NCI-H2196 treated with DMSO at 0.1 percent for 48 hours (cell line): ENCODE measurements at regions not wholly inside any gene's neighbourhood (a gene's known extent, or its start where the extent isn't known, plus 50 kb on each side); places are given as distances from the start of the nearest gene placed in this dataset.
"Not testable (repeated sequence)": the region's sequence is repeated elsewhere in the genome, so short reads cannot be mapped to it uniquely, and the experiment has no call there.

Experiments used
- DNase-seq: peaks from one replicate; lab custom pipeline; 2025; ENCODE audit not compliant: unreplicated experiment; lab: John Stamatoyannopoulos, UW

- DNase-seq, result no peak
Measured at GRCh38 chr1:209143916-209144315, 439.6 kb upstream of the CAMK1G start.

- no peak for DNase-seq
Measured at GRCh38 chr1:209150114-209150513, 433.4 kb upstream of the CAMK1G start.

GRCh38 chr1:209153411-209153810 is 430.1 kb upstream of the CAMK1G start:
- DNase-seq, result no peak

GRCh38 chr1:209154912-209155311 is 428.6 kb upstream of the CAMK1G start:
- DNase-seq, result no peak

GRCh38 chr1:209155546-209155945 is 428.0 kb upstream of the CAMK1G start:
- no peak for DNase-seq

- no peak for DNase-seq
Measured at GRCh38 chr1:209156991-209157390, 426.5 kb upstream of the CAMK1G start.

GRCh38 chr1:209157546-209158249 is 425.8 kb upstream of the CAMK1G start:
- no peak for DNase-seq

- no peak for DNase-seq
Measured at GRCh38 chr1:209158851-209159250, 424.7 kb upstream of the CAMK1G start.

GRCh38 chr1:209160230-209160629 is 423.3 kb upstream of the CAMK1G start:
- DNase-seq, result no peak

GRCh38 chr1:209162651-209163050 is 420.9 kb upstream of the CAMK1G start:
- no peak for DNase-seq

GRCh38 chr1:209168204-209168603 is 415.3 kb upstream of the CAMK1G start:
- DNase-seq, result peak; percentile 29

- no peak for DNase-seq
Measured at GRCh38 chr1:209171151-209171550, 412.4 kb upstream of the CAMK1G start.

GRCh38 chr1:209172286-209172685 is 411.2 kb upstream of the CAMK1G start:
- DNase-seq, result no peak

- not testable (repeated sequence) for DNase-seq
Measured at GRCh38 chr1:209172792-209173542, 410.5 kb upstream of the CAMK1G start.

GRCh38 chr1:209173796-209174195 is 409.7 kb upstream of the CAMK1G start:
- not testable (repeated sequence) for DNase-seq

GRCh38 chr1:209176866-209177430 is 406.6 kb upstream of the CAMK1G start:
- no peak for DNase-seq

GRCh38 chr1:209183195-209183594 is 400.3 kb upstream of the CAMK1G start:
- no peak for DNase-seq

GRCh38 chr1:209187589-209187988 is 395.9 kb upstream of the CAMK1G start:
- no peak for DNase-seq

GRCh38 chr1:209190591-209191261 is 392.8 kb upstream of the CAMK1G start:
- DNase-seq, result no peak

GRCh38 chr1:209191262-209191634 is 392.3 kb upstream of the CAMK1G start:
- DNase-seq, result no peak

GRCh38 chr1:209196140-209196539 is 387.4 kb upstream of the CAMK1G start:
- DNase-seq, result no peak
